HG03159 (cell line): ENCODE measurements at regions not wholly inside any gene's neighbourhood (a gene's known extent, or its start where the extent isn't known, plus 50 kb on each side); places are given as distances from the start of the nearest gene placed in this dataset.
"Not testable (repeated sequence)": the region's sequence is repeated elsewhere in the genome, so short reads cannot be mapped to it uniquely, and the experiment has no call there.

Experiments used
- ATAC-seq: cut with Tn5 transposase; IDR thresholded peaks from one replicate; pipeline ENCODE4 v1.9.1; 2021; ENCODE audit warnings: mild to moderate bottlenecking, moderate library complexity; ENCODE audit not compliant: unreplicated experiment

GRCh38 chr7:12975412-12975811 lies 288.0 kb downstream of the ARL4A start:
- no peak for ATAC-seq

GRCh38 chr7:12979181-12979580 lies 291.7 kb downstream of the ARL4A start:
- ATAC-seq, result no peak

- no peak for ATAC-seq
Measured at GRCh38 chr7:12982178-12982577, 294.7 kb downstream of the ARL4A start.

DNA sequence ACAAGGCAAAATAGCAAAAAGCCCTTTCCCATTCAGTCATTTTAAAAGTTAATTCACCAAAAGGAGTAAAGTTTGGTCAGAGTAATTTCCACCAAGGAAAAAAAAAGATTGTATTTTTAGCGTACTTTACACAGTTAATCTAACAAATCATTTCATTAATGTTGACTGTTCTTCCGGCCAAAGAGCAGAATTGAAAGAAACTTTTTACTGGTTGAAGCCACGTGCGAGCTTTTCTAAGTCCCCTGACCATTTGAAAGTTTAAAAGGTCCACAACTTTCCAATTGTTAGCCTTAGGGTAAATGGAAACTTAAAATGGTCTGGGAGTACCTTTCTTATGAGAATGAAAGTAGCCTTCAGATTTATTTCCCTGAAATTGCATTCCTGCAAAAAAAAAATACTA lies 296.7 kb downstream of the ARL4A start:
- no peak for ATAC-seq

DNA sequence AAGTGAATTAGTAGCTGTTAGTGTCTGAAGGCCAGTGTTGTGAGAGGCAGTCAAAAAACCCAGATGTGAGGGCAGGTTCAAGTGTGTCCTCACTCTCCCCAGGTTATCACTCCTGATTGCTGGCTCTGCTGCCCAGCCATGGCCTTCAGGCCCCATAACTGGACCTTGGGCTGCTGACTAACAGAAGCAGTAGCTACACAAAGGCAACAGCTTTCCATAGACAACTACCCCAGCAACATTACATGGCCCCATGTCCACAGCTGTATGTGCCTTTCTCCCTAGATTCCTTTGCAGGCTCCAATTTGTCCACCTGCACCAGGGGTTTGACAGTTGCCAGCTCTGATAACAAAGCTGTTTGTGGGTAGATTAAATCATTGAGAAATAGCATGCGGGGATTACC lies 297.8 kb downstream of the ARL4A start:
- ATAC-seq, result no peak

DNA sequence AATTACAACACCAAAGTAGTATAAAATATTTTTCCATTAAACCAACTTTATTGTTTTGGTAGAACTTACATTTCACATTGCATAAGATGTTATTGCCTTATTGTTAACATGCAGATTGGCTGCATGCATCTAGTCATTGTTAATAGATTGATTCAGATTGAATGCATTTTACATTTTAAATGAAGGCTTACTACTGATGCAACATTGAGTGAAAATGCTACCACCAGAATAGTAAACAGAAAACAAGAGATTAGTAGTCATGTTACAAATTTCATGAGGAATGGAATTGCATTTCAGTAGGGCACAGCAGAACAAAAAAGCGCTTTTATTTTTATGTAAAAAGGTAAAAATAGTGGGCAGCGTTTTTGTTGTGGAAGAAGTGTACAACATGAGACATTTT lies 298.3 kb downstream of the ARL4A start:
- no peak for ATAC-seq

GRCh38 chr7:12987238-12987637 lies 299.8 kb downstream of the ARL4A start:
- no peak for ATAC-seq

DNA sequence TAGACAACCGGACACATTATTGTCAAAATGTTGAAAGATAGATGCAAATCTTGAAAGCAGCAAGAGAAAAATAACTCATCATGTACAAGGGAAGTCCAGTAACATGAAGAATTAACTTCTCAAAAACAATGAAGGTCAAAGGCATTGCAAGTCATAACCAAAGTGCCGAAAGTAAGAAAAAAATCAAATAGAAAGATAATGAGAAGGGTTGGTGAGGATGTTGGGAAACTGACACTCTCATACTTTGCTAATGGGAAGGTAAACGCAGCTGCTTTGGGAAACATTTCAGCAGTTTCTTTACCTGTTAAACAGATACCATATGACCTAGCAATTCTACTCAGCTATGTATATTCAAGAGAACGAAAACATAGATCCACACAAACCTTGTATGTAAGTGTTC lies 303.0 kb downstream of the ARL4A start:
- no peak for ATAC-seq

DNA sequence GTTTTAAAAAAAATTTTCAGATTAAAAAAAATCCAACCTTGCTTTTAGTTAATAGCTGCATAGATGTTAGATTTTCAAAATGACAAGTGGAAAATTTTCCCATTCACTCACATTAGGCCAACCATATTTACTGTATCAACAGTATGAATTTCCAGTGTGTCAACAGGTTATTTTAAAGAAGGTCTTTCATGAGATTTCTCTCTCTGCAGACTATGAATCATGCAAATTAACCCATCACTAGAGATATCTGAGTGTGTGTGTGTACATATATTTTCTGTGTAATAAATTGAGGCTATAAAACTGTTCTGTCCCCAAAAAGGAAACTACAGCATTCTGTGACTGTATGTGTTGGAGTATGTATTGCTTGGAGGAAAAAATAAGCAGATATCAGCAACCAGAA lies 305.6 kb downstream of the ARL4A start:
- ATAC-seq, result no peak

- ATAC-seq, result no peak
Measured at GRCh38 chr7:12995912-12996469, 308.6 kb downstream of the ARL4A start.

- ATAC-seq, result no peak
Measured at GRCh38 chr7:13007331-13007730, 319.9 kb downstream of the ARL4A start.

GRCh38 chr7:13009517-13009916 lies 322.1 kb downstream of the ARL4A start:
- no peak for ATAC-seq

- no peak for ATAC-seq
Measured at GRCh38 chr7:13014011-13014410, 326.6 kb downstream of the ARL4A start.

GRCh38 chr7:13016036-13016581 lies 328.7 kb downstream of the ARL4A start:
- ATAC-seq, result no peak

DNA sequence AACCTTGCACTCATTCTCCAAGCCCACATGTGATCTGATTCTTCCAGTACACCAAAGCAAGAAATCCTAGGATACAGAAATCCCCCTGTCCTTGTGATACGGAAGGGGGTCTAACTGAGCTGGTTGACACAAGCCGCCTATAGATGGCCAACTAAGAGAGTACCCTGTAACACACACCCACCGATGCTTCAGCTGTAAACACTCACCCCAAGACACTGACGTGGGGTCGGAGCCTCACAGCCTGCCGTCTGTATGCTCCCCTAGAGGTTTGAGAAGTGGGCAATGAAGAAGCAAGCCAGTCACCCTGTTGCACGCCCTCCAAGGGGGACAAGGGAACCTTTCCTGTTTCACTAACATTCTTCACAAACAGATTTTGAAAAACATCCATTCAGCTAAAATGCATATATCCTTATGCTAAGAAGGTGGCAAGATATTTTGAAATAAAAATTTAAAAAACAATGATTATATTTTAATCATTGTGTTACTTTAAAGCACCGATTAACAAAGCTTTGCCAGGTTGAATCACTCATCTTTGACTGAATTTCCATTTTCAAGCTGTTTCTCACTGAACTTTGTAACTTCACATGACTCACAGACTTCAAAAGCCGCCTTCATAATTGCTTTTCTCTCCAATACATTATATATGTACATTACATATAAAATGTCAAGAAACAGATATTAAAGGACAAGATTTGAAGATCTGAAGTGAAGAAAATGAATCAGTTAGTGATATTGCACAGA lies 329.3 kb downstream of the ARL4A start:
- ATAC-seq, result no peak

DNA sequence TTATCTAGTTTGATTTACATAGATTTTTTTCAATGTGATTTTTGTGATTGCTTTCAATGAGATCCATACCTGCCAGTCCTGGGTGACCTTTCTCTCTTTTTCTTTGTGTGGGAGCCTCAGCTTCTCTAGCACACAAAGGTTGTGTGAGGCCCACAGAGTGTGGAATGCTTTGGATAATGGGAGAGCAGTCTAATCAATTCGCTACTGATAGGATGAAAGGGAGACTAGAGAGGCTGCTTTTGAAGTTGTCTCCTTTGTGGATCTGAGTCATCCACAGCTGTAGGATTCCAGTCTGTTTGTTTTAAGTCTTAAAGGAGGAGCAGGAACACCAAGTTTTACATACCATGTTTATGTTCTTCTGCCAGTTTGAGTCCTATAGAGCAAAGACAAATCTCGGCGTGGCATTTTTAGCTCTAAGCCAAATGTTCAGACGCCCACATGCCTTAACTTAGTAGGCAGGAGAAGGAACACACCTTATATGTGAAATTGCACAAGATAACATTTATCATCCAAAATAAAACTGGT lies 330.0 kb downstream of the ARL4A start:
- ATAC-seq, result no peak

GRCh38 chr7:13017881-13018280 lies 330.4 kb downstream of the ARL4A start:
- ATAC-seq, result no peak

DNA sequence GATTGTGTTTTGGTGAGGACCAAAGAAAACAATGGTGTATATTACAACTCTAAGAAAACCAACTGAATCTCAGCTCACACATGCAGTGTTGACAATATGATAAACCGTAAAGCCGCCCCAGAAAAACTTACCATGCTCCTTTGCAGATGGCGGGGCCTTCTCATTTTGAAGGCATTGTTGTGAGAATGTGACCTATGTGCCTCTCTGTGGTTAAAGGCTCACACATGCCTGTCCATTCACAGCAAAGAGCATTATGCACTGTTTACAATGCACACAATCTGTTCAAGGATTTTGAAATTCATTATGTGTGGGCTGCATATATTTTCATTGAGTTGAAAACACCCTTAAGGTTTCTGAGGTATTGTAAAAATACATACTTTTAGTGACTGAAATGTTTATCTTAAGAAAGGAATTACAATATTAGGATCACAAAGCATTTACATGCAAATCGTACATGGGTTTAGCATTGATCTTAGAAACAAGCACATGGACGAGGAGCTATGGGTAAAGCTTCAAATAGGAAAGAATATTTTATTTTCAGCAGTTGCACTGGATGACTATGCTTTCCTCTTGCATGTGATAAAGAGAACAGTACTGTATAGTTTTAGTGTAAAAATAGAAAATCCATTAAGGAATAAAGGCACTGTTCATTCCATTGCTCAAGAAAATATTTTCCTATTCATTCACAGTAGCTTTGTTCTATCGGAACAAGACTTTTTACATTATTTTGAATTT lies 334.3 kb downstream of the ARL4A start:
- no peak for ATAC-seq

DNA sequence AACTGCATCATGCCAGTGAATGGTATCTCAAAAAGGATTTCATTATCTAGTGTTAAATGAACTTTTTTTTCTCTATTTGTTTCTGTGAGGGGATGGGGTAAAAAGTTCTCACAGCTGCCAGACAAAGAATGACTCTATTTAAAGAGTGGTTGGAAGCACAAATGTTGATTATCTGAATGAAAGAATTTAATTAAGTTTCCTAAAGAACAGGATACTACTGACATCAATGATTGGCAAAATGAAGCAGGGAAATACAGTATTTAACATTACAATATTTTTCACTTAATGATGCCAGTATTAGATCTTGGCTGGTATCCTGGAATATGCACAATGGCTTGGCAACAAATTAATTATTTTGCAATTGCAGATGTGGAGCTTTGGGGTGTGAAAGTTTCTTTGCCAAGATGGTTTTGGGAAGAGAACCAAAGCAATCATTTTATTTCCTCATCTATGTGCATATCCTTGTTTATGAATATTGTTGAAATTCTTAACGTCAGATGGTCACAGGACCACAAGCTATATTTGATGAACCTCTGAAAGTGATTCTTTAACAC lies 336.8 kb downstream of the ARL4A start:
- ATAC-seq, result no peak

- ATAC-seq, result not testable (repeated sequence)
Measured at GRCh38 chr7:13025043-13025442, 337.6 kb downstream of the ARL4A start.

DNA sequence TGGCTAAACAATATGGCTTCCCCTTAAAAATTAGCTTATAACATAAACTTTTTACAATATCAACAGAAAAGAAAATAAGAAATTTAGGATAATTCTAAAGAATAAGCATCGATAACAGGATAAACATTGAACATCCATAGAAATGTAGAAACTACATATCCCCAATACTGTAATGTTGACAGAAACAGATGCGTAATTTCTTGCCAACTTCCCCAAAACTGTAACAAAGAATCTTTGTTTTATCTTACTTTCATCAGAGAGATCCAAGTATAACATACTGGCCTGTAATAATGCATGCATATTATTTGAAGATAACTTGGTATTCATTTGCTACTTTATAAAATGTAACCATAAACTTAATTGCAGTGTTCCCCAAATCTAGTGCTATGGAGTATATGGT lies 339.9 kb downstream of the ARL4A start:
- ATAC-seq, result no peak
